Frontal cortex (tissue), 3 donors: ENCODE measurements at regions not wholly inside any gene's neighbourhood (a gene's known extent, or its start where the extent isn't known, plus 50 kb on each side); places are given as distances from the start of the nearest gene placed in this dataset.

ENCODE experiments used
- DNase-seq, 2 donors: peaks; one replicate each; pipeline ENCODE4 v3.0.0; 2012; ENCODE audit warnings: low spot score in 2 of 2
- FAIRE-seq: peaks from 2 replicates; lab custom pipeline; 2012; peaks lifted over from hg19 to GRCh38; lab: Jason Lieb, UNC
- donor health status: control.
- donor health status: control.
- donor health status: control.

GRCh38 chr10:10093021-10093420 is 924.7 kb upstream of the CELF2 start:
- no peak for FAIRE-seq

DNA sequence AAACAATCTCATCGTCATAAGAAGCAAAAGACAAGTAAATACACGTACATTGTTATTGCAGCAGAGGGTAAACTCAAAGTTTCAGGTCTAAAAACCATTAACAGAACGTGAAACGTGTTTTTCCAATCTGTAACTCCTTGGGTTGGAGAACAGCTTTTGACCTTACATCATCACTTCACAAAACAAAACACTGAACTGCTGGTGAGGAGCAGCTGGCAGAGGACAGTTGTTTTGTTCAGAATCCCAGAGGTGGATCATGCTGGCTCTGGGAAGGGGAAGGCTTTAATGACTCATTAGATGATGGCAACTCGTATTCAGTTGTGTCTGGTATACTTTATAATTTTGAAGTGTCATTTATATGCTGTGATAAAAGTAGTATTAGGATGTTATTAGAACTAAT is 923.0 kb upstream of the CELF2 start:
- DNase-seq = no peak
- no peak for FAIRE-seq

More at GRCh38 chr10:10093021-10093420, 924.7 kb upstream of the CELF2 start:
- no peak for DNase-seq

DNA sequence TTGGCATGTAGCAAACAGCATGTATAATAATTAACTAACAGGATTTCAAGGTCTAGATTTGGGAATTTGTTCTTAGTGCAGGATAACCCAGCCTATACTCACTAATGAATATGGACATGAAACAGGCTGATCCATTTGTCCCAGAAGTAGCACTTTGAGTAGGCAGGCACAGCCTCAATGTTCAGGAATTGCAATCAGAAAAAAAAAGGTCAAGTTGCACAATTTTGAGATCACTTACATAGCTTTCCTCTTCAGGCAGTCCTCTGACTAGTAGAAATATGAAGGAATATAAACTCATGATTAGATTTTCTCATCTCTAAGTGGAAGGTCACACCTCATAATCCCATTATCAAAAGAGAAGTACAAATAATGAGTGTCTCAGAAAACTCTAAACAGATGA is 921.4 kb upstream of the CELF2 start:
- no peak for DNase-seq
- FAIRE-seq = no peak

- DNase-seq = no peak
- FAIRE-seq = no peak
Measured at GRCh38 chr10:10096898-10097297, 920.8 kb upstream of the CELF2 start.

- DNase-seq (no peak), FAIRE-seq (no peak)
Measured at GRCh38 chr10:10101106-10101505, 916.6 kb upstream of the CELF2 start.

DNA sequence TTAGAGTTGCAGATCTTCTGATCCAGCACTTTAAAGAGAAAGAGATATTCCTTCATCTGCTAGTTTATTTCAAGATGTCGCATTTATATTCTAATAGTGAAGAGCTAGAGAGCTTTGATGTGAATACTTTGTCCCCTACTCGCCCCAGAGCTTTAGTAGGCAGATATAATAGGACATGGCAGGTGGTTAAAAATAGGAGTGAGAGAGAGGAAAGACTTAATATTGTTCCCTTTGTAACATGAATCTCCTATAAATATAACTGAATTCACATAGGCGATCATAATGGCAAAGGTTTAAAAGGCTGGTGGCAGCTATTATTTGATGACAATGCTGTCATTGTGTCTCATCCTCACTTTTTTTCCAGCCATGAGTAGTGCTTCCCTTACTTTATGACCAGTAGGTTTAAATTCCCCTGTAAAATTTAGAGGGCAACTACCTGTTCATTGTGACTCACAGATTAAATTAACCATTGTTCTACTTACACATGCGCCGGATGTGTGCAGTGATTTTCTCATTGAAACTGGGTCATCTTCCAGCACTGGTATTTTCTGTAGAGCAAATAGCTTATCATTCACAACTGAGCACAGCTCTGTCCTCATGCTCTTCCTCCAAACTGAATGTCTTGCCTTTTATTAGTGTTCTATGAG is 906.7 kb upstream of the CELF2 start:
- FAIRE-seq = no peak
- no peak for DNase-seq

GRCh38 chr10:10118131-10118530 is 899.5 kb upstream of the CELF2 start:
- FAIRE-seq = no peak
- DNase-seq = no peak

GRCh38 chr10:10120671-10121070 is 897.0 kb upstream of the CELF2 start:
- no peak for FAIRE-seq

DNA sequence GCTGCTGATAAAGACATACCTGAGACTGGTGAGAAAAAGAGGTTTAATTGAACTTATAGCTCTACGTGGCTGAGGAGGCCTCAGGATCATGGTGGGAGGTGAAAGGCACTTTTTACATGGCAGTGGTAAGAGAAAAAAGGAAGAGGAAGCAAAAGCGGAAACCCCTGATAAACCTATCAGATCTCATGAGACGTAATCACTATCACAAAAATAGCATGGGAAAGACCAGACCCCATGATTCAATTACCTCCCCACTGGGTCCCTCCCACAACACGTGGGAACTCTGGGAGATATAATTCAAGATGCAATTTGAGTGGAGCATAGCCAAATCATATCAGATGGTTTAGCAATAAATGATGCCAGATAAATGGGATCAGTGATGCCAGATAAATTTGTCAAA is 892.0 kb upstream of the CELF2 start:
- DNase-seq (no peak), FAIRE-seq (no peak)

More at GRCh38 chr10:10120671-10121070, 897.0 kb upstream of the CELF2 start:
- DNase-seq = no peak

- FAIRE-seq (no peak), DNase-seq (no peak)
Measured at GRCh38 chr10:10126218-10126617, 891.5 kb upstream of the CELF2 start.

GRCh38 chr10:10128387-10128786 is 889.3 kb upstream of the CELF2 start:
- FAIRE-seq = no peak
- DNase-seq = no peak

DNA sequence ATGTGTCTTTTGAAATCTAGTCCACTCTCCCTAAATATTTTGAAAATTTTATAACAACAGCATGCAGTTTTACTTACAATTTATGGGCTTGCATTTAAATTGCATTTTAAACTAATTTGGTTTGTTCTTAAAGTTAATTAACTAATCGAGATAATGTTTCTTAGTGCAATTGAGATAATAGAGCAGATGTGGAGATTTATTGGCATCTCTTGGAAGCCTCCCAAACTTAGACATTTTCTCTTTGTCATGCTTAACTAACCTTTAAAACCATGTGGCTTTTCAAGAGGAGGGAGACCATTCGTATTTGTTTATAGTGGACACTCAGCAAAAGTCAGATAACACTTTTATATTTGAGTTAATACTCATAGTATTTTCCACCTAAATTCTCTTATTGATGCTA is 887.0 kb upstream of the CELF2 start:
- no peak for FAIRE-seq
- DNase-seq = no peak

DNA sequence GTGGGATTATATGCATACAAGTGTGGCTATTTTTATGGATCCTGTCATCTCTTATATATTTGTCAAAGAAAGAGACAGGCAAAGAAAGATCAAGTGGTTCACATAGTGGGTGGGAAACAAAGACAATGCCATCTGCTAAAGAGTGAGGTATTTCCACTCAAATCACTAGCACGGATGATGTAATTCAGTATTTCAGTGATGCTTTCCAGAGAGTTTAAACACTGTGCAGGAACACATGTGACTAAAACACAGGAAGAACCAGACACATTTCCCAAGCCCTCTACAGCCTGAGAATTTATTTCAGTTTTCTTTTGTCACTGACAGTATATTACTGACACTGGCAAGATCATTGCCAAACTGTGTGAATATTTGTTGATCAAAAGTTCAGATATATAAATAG is 885.7 kb upstream of the CELF2 start:
- FAIRE-seq (no peak), DNase-seq (no peak)

DNA sequence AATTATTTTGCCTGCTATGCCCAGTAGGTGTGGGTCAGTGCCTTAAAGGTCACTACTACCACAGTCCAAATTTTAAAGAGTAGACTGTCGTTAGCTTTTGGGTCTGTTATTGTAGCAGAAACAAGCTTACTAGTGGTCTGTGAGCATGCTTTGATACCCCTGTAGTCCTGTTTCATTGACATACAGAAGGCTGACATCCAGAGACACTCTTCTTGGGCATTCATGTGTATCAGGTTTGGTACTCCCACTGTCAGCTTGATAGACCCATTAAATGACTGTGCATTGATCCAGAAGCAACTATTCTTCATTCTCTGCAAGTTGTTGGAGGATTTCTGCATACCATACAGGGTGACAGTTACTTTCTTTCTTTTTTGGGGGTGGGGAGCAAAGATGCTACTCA is 884.4 kb upstream of the CELF2 start:
- FAIRE-seq (no peak), DNase-seq (no peak)

DNA sequence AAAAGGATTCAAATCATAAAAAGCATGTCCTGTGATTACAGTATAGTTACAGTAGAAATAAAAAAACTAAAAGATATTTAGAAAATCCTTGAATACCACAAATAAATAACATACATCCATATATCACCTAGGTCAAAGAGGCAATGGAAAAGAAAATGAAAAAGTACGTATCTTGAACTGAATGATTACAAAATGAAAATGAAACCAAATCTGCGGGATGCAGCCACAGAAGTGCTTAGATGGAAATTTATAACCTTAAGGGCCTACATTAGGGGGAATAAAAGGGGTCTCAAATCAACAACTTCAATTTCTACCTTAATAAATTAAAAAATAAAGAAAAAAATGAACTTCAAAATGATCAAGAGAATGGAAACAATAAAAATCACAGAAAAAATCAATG is 879.0 kb upstream of the CELF2 start:
- DNase-seq (no peak), FAIRE-seq (no peak)

- FAIRE-seq (no peak), DNase-seq (no peak)
Measured at GRCh38 chr10:10141782-10142382, 875.8 kb upstream of the CELF2 start.

DNA sequence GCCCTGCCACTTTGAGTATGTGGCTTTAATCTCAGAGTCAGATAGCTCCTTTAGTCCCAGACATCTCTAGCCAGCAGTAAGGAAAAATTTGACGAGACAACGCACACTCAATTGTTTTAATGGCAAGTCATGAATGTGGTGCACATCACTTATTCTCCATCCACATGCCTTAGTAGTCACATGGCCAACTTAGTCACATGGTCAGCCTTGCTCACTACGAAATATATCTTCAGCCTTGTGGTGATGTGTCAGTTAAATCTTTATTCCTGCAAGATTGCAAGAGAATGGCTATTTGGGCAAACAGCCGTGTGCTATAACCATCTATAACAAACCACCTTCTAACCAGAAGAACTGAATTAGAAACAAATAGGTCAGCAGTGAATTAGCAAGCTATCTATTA is 871.1 kb upstream of the CELF2 start:
- DNase-seq = no peak
- no peak for FAIRE-seq

- DNase-seq (no peak), FAIRE-seq (no peak)
Measured at GRCh38 chr10:10149899-10150298, 867.8 kb upstream of the CELF2 start.

DNA sequence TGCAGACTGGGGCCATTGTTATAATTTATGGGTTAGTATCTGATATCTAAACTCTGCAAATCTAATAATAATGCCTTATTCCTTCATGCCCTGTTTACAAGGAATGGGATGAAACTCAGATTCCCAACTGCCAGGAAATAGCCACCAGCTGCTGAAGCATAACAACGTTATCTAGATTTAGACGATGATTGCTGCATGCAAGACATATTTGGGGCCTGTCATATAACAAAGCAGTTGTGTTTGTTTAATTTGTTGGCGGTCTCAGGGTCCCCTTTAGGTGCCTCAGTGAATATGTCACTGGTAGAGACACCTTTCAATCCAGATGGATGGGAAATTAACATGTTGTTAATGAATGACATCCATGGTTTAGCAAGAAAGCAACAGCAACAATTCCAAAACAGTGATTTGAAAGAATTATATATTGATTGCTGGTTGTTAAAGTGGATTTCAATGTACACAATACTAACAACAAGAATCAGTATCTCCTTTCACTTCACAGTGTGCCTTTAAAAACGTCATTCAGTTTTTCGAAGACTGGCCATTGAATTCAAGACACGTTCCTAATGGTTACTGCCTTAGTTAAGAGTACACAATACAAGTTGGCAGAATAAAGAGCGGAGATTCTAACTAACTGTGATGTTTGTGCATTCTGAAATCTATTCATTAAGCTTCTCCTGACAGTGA is 860.6 kb upstream of the CELF2 start:
- DNase-seq (no peak), FAIRE-seq (no peak)

DNA sequence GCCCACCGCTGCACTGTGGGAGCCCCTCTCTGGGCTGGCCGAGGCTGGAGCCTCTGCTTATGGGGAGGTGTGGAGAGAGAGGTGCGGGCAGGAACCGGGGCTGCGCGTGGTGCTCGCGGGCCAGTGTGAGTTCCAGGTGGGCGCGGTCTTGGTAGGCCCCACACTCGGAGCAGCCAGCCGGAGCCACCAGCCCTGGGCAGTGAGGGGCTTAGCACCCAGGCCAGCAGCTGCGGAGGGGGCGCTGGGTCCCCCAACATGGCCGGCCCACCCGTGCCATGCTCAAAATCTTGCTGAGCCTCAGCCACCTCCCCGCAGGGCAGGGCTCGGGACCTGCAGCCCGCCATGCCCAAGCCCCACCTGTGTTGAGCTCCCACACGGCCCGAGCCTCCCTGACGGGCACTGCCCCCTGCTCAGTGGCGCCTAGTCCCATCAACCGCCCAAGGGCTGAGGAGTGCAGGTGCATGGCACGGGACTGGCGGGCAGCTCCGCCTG is 856.8 kb upstream of the CELF2 start:
- DNase-seq (no peak), FAIRE-seq (no peak)

DNA sequence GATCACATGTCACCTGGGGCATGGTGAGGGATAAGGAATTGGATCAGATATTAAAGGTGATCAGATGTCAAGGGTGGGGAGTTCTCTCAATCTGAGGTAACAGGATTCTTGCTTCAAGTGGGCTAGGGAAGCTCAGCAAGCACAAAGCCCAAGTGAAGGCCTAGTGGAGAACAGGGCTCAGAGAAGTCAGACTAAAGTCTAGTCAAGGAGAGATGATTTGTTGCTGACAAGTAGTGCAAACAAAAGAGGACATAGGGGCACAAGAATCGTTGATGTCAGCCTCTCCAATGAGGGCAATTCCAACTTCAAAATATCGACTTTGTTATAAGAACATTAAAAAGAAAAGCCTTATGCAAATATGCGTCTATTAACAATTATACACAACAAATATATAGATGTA is 852.8 kb upstream of the CELF2 start:
- FAIRE-seq = no peak

More for the DNA sequence above, 852.8 kb upstream of the CELF2 start:
- DNase-seq = no peak
